ENCODE measurements at regions not wholly inside any gene's neighbourhood (a gene's known extent, or its start where the extent isn't known, plus 50 kb on each side); places are given as distances from the start of the nearest gene placed in this dataset.
"Not testable (repeated sequence)": the region's sequence is repeated elsewhere in the genome, so short reads cannot be mapped to it uniquely, and the experiment has no call there.

DNA sequence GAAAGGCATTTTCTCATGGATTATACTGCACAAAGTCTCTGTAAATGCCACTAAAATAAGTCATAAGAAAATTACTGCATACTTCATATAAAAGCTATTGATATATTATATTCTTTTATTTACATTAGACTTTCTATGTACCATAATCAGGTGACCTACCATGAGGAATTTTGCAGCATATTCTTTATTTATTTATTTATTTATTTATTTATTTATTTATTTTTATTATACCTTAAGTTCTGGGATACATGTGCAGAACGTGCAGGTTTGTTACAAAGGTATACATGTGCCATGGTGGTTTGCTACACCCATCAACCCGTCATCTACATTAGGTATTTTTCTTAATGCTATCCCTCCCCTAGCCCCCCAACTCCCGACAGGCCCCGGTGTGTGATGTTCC is 596.2 kb downstream of the CHSY3 start:
- not testable (repeated sequence) for TF ChIP-seq CTCF (IDR thresholded peaks at IDR 0.05; ENCODE audit: poor library complexity); EZH2 (IDR thresholded peaks at IDR 0.05; ENCODE audit: borderline replicate concordance)

Data from hepatocyte (in vitro differentiated cells).